Suprapubic skin (tissue), 4 donors: ENCODE measurements at regions not wholly inside any gene's neighbourhood (a gene's known extent, or its start where the extent isn't known, plus 50 kb on each side); places are given as distances from the start of the nearest gene placed in this dataset.

ENCODE experiments used
- CTCF ChIP-seq, 2 donors: fragments of 200-600 bp in 1 of 2; fragments of 450-650 bp in 1 of 2; sonication (generic) in 1 of 2; IDR thresholded peaks; one replicate each; pipeline ENCODE4 v1.5.1; 2016 to 2019; ENCODE audit warnings: antibody characterized with exemption in 2 of 2, mild to moderate bottlenecking in 1 of 2, moderate library complexity in 1 of 2
- EP300 ChIP-seq: sonication (generic); formaldehyde crosslinking; IDR thresholded peaks from one replicate; pipeline ENCODE4 v1.6.1; 2017; ENCODE audit warnings: antibody characterized with exemption
- POLR2A ChIP-seq, 2 donors: fragments of 450-650 bp; IDR thresholded peaks; one replicate each; pipeline ENCODE4 v1.6.1; 2017; ENCODE audit warnings: antibody characterized with exemption in 2 of 2, mild to moderate bottlenecking in 2 of 2, moderate library complexity in 2 of 2
- POLR2AphosphoS5 ChIP-seq, 3 donors: sonication (generic); formaldehyde crosslinking; IDR thresholded peaks; one replicate each; pipeline ENCODE4 v1.6.1; 2017; ENCODE audit warnings: antibody characterized with exemption in 3 of 3

GRCh38 chr1:219266524-219266923, 92.8 kb downstream of the LYPLAL1 start:
- TF ChIP-seq CTCF (IDR thresholded peaks at IDR 0.05) (no peak), EP300 (no peak), POLR2A (IDR thresholded peaks at IDR 0.05) (no peak), POLR2AphosphoS5 (IDR thresholded peaks at IDR 0.05) (no peak)
